ENCODE measurements at regions not wholly inside any gene's neighbourhood (a gene's known extent, or its start where the extent isn't known, plus 50 kb on each side); places are given as distances from the start of the nearest gene placed in this dataset.
A peak's percentile ranks its signal among the peaks of the same experiment; 100 is the strongest.
"Not testable (repeated sequence)": the region's sequence is repeated elsewhere in the genome, so short reads cannot be mapped to it uniquely, and the experiment has no call there.

DNA sequence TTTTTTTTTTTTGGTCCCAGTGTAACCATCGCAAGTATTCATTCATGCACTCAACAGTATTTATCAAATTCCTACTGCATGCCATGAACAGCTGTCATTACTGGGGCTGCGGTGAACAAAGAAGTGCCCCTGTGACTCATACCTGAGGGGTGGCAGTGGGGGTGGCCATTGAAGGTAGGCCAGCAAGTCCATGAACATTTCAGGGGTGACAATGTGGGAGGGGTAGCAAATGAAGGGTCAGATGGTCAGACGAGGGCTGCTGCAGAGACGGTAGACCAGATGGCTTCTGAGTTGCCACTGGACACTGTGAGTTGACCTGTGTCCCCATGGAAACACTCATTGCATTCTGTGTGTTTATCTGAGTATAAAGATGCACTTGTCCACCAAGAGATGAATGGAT is 92.5 kb upstream of the PITRM1 start:
- no peak for ATAC-seq

DNA sequence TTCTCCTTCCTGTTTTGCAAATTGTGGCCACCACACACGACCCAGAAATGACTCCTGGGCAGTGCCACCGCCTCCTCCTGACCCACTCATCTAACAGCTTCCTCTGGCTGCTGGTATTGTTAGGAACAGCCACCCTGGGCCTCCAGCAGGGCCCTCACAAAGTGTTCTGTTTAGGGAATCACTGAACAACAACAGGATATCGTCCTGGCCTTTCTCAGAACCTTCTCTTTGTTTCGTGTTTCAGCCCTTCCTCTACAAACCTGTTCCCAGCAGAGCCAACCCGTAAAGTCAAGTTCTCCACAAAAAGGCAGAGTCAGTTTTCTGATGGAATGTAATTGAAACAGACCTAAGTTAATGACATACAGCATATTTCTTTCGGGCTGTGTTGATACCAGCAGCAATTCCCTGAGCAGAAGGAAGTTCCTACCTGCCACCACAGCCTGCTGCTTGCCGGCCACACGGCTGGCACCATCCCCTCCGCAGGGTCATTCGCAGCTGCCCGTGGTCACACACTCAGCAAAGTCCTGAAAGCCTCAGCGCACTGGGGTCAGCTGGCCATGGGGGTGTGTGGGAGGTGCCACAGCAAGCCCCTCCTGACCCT is 91.7 kb upstream of the PITRM1 start:
- ATAC-seq (no peak), DNase-seq (no peak)

More for the DNA sequence above, 92.5 kb upstream of the PITRM1 start:
- DNase-seq: no peak

DNA sequence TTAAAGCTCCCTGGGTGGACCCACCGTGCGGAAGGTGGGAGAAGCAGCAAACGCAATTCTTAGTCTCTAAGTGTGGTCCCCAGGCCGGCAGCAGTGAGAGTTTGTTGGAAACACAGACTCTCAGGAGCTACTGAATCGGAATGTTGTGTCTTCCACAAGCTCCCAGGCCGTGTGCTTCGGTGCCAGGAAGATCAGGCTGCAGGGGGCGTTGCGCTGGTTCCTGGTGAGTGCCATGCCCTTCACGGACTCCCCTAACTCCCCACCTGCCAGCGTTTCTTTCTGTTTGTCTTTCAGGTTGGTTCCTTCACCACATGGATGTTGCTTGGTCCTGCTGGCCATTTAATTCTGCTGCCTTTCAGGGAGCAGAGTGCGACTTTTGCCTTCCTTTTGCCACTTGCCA is 91.2 kb upstream of the PITRM1 start:
- DNase-seq: no peak
- no peak for ATAC-seq

DNA sequence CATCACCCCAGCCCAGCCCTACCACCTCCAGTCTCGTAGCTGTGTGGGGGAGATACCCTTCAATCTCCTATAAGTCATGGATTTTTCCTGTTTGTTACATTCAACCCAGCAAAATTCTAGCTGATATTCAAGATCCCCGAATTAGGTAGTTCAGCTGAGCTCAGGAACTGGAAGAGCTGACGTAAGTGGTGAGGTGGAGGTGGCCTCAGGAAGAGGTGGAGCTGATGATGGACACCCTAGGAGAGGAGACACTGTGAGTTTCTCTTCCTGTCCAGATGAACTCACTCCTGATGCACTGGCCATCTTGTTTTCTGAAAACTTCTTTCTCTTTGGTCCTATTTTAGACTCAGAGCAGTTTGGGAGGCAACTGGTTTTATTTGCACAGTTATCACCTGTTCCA is 90.5 kb upstream of the PITRM1 start:
- ATAC-seq: no peak
- DNase-seq: no peak

DNA sequence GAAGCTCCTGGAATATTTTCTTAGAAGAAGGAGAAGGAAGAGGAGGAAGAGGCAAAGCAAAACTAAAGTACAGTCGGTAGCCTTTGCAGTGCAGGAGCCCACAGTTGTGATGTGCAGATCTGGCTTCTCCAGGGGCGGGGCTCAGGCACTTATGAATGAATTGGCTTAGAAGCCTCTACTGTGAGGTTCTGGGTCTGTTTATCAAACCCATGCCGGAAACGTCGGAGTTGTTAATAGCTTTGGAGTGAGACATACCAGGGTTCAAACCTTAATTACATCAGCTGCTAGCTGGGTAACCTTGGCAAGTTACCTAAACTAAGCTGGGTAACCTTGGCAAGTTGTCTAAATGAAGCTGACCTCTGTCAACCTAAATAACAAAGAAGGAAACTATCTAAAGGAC is 89.3 kb upstream of the PITRM1 start:
- no peak for DNase-seq
- ATAC-seq: no peak

DNA sequence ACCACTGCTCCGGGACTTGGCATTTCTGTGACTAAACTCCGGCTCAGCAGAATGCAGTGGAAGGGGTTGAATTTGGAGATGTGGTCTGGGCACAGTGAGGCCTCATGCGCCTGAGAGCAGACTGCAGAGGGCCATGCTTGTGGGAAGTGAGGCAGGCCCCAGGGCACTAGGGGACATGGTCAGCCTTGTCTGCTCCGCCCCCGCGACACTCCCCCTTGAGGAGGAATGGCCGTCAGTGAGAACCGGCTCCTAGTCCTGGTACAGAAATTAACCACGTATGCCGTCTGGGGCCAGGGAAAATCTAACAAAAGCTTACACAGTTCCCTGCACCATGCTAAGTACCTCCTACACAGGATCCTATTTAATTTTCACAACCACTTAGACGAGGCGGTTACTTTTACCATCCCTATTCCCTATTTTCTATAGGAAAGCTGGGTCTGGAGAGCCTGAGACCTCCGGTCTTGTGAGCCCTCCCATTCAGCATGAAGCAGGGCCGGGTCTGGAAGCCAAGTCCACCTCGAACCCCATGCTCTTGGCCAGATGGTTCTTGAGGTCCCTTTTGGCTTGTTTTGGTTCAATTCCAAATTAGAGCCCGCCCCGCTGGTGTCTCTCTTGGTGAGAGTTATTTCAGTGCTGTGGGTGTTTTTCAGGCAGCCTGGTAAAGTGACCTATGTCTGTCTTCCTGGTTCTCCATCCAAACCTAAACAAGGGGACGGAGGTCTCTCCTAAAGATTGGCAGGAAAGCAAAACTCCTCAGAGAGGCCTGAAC is 87.7 kb upstream of the PITRM1 start:
- no peak for ATAC-seq
- DNase-seq: no peak

DNA sequence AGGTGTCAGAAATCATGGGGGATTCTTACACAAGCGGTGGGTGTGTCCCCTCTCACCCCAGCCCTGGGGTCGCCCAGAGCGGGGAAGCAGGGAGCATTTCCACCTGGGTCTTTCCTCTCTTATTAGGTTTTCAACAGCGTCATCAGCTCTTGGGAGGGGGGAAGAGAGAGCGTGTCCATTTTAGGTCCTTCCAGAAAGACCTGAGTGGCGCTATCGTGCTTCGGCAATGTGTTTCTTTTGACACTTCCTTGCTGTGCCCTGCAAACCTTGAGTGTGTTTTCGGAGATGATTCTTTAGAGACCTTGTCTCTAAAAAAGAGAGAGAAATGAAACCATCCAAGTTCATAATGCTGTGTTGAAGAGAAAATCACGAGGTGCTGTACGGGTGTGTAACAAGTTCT is 86.9 kb upstream of the PITRM1 start:
- DNase-seq: no peak

DNA sequence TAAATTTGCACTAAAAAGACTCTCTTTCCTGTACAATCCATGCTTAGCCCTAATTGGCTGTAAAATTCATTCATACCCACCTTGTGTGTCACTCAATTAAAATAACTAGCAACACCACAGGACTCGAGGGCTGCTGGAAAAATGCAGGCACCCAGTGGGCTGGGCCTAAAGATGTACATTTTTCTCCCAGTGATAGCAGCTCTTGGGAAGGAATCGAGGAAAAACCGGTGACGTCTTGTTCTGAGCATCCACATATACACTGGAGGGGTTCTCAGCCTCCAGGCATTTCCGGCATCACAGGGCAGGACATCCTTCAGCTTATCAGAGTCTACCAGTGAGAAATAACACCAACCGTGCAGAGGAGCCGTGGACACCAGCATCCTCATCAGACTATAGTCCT is 85.8 kb upstream of the PITRM1 start:
- no peak for DNase-seq
- ATAC-seq: no peak

More for the DNA sequence above, 86.9 kb upstream of the PITRM1 start:
- ATAC-seq: no peak

DNA sequence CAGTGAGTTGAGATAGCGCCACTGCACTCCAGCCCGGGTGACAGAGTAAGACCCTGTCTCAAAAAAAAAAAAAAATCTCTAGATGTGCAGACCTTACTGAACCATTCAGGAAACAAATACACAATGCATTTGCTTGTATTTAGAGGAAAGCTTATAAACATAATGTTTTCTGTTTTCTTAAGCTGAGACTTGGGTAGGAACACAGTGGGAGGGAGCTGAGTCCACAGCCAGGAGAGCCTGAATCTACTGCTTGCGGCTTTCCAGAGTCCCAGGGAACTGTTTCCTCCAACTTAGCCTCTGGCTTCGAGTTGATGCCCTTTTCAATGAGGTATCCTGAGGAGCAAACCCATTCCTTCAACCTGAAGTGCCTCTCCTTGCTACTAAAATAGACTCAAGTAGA is 83.0 kb upstream of the PITRM1 start:
- DNase-seq: no peak
- ATAC-seq: no peak

DNA sequence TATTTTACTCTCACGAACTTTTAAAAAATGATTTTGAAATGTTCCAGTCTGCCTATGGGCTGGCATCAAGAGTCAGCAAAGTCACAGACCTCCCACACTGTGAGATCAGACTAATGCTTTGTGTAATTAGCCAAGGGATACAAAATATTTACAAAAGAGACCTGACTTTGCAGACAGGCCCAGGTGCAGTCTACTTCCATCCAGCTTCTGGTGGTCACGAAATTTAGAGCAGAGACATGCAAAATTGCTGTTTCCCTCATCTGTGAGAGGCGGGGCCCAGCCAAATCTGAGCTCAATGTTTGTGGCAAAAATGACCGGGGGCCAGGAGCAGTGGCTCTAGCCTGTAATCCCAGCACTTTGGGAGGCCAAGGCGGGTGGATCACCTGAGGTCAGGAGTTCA is 82.5 kb upstream of the PITRM1 start:
- no peak for ATAC-seq
- no peak for DNase-seq

DNA sequence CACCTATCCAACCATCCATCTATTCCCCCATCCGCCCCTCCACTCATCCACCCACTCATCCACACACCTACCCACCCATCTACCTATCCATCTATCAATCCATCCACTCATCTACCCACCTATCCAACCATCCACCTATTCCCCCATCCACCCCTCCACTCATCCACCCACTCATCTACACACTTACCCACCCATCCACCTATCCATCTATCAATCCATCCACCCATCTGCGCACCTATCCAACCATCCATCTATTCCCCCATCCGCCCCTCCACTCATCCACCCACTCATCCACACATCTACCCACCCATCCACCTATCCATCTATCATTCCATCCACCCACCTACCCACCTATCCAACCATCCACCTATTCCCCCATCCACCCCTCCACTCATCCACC is 81.4 kb upstream of the PITRM1 start:
- not testable (repeated sequence) for ATAC-seq

DNA sequence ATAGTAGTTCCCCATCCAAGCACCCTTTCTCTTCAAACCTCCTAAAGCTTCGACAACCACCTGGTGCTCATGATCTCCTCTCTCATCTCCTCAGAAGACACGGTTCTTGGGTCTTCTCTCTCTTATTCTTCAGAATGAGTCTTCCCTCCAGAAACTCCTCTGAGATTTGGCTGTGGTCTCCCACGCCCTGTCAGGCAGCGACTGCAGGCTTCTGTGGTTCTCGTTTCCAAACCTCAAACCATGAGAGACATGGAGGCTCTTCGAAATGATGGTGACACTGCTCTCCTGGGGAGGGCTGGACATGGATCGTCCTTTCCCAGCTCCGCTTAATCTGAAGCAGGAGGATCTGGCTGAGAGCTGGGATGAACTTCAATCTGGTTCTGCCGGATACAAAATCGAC is 78.6 kb upstream of the PITRM1 start:
- DNase-seq (no peak), ATAC-seq (peak; percentile 57)

More for the DNA sequence above, 81.4 kb upstream of the PITRM1 start:
- DNase-seq: not testable (repeated sequence)

DNA sequence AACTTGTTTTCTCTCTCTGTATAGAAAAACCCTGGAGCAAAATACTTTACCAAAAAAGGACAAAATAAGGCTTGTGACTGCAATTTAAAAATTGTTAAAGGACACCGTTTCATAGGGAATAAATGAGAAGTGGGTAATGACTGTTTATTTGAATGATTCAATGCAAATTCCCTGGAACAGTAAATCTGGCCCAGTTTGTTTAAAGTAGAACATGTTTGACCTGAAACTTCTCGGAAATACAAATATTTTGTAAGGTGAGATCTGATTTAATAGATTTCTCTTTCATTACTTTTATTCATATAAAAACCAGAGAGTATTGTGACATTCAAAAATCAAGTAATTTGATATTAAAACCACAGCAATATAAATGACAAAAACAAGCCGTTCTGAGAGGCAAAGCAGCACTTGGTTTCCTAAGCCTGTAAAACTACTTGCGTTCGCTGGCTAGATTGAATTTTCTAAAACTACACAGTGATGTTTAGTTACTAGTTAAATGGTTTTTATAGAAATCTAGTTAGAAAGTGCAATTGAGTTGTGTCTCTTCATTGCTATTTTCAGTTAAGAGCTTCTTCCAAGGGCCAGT is 76.8 kb upstream of the PITRM1 start:
- ATAC-seq (no peak), DNase-seq (no peak)

DNA sequence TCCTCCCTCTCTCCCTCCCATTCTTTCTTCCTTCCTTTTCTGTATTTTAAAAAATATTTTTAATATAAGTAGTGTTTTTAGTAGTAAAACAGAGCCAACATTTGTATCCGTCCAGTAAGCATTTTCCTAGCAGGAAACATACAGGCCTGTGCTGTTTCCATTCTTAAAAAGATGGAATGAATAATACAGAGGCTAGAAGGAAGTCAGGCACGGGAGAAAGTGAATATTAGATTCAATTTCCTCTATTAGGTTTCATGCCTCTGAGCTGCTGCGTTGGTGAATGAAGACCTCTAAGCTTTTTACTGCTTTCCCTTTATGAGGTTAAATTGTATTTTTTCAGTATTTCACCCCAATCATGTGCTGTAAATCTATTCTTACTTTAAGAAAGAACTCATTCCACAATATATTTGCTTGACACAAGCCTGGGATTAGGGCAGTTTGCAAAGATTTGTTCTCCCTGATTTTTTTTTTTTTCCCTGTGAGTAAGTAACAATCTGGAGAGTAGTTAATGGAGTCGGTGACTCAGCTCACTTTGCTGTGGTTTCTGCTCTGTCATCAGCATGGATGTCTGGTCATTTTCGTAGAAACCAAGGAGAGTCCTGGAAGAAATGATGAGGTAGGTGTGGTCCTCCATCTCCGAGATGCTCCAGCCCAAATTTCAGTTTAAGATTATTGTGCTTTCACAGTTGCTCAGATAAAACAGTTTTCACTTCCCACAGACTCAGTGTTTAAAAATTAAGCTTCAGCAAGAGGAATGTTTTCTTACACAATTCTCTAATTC is 76.1 kb upstream of the PITRM1 start:
- DNase-seq: no peak
- ATAC-seq: no peak

DNA sequence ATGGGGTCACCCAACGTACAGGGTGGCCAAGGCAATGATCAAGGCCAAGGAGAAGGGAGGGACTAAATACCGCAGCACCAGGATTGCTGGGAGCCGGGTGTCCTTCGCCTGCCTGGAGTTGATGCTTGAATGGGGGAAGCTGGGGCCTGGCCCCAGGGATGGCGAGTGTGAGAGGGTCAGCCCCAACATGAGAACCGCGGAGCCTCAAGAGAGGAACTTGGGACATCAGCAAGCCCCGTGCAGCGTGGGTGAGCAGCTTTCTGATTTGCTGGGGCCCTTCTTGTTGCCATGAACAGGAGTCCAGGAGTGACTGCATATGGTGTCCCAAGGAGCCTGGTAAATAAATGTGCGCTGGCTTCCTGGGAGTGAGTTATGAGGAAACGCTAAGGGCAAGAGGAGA is 72.8 kb upstream of the PITRM1 start:
- no peak for DNase-seq
- ATAC-seq: no peak

DNA sequence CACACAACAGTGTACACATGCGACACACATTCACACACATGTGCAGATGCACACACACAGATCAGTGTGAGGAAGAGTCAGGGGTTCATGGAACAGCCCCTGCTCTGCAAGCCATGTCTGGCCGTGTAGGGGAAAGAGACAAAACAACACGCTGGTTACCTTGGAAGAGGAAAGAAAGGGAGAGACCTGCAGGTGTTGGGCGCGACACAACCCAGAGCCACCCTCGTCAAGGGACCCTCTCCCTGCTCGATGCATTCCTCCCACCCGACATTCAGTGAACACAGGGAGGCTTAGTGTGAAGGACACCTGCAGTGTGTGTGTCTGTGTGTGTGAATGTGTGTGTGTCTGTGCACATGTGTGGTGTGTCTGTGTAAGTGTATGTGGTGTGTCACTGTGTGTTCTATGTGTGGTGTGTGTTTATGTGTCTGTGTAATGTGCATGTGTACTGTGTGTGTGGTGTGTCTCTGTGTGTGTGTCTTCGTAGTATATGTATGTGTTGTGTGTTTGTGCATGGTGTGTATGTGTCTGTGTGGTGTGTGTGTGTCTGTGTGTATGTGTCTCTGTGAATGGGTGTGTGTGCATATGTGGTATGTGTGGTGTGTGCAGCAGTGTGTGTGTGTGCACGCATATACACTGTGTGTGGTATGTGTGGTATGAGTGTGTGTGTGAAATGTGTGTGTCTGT is 69.5 kb upstream of the PITRM1 start:
- DNase-seq: no peak

DNA sequence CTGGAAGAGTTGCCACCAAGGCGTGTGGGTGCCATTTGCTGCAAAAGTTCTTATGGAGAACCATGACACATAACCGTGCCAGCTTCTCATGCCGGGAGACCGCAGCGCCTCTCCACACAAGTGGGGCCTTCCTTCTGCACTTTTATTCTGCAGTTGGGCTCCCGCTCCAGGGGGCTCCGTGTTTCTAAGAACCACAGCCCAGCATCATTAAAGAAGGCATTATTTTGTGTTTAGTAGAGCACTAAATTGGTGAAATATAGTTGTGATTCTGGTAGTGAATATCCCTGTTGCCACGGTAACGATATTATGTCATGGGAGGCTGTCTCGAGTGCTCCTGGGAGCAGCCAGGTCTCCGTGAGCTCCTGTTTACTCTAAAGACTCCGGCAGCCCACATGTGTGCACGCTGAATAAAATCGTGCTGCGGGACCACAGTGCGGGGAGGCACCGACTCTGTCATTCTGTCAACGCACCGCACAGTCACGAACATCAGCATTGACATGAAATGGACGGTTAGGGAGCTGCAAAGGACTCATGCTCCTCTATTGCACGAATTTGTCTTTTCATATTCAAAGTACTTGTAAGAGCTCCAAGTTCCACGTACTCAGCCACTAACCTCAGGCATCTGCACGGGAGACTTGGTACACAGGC is 68.8 kb upstream of the PITRM1 start:
- ATAC-seq: no peak
- DNase-seq: no peak

More for the DNA sequence above, 69.5 kb upstream of the PITRM1 start:
- ATAC-seq: no peak

DNA sequence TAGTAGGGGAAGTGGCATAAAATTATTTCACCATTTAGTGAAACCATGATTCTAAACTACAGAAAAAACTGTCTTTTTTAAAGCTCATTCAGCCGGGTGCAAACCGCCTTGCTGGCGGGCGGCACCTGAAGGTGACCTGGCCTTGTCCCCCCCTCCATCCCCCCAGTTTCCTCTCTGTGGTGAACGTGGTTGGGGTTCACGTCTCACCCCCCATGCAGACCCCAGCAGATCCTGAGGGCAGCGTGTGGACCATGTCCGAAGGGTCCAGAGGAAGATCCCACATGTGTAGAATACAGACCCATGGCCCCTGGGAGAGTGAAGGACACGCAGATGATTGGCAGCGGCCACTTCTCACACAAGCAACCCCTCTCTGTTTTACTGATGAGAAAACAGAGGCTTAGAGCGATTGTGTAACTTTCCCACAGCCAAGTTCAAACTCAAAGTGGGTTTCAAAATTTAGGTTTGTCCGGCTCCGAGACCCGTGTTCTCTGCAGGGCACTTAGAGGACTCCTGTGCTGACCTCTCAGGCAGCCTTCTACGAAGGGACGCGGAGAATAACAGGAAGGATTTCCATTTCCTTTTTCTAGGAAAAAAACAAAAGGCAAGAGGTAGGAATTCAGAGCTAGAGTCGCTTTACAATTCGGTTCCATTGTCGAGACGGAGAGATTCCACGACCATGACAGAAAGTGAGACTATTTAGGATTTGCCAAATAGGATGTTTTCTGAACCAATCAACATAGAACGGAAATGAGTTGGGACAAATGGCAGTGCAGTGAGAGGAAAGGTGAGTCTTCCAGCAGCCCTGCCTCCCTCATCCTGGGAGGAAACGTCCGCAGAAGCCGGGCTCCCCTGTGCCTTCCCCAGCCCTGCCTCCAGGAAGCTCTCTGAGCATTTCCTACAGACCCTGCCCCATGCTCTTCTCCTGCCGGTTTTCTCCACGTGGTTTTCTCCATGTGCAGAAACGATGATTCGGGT is 67.6 kb upstream of the PITRM1 start:
- ATAC-seq (no peak), DNase-seq (no peak)

DNA sequence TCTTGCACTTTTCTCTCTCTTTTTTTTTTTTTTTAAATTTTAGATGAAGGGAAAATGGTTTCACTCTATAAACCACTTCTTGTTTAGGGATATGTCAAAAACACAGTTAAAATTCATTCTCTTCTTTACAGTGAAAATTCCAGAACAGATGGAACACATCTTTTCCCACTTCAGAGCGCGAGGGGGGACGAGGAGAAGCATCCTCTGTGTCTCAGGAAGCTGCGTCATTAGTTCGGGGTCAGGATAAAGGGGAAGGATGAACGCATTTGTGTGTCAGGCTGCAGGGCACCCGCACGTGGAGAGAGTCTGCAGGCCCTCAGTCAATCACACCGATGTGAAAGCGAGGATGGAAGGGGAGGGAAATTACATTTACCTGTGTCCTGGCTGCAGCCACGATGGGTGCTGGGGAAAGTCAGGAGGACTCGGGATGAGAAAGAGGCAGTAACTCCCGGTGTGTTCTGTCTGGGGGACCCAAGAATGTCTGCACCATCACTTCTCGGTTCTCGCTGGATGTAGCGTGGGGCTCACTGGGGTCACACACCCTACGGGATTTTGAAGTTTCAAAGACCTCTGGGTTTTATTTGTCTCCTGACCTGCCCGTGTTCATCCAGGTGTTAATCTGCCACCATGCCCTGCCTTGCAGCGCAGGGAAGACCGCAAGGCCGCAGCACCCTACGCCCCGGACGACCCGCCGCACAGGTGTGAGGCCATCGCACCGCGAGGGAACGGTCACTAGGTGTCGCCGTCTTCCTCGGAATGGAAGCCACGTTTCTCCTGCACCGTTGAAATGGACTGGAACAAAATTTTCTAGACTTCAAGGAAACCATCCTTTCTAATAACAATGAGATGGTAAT is 66.7 kb upstream of the PITRM1 start:
- peak; percentile 76 for DNase-seq
- peak; percentile 73 for ATAC-seq
